ENCODE measurements at regions not wholly inside any gene's neighbourhood (a gene's known extent, or its start where the extent isn't known, plus 50 kb on each side); places are given as distances from the start of the nearest gene placed in this dataset.

GRCh38 chr6:44615621-44616020 is 228.1 kb downstream of the CDC5L start:
- TF ChIP-seq CTCF (IDR thresholded peaks at IDR 0.05) (no peak), POLR2A (IDR thresholded peaks at IDR 0.05) (no peak)
